ENCODE measurements at regions not wholly inside any gene's neighbourhood (a gene's known extent, or its start where the extent isn't known, plus 50 kb on each side); places are given as distances from the start of the nearest gene placed in this dataset.
A peak's percentile ranks its signal among the peaks of the same experiment; 100 is the strongest.
"Not testable (repeated sequence)": the region's sequence is repeated elsewhere in the genome, so short reads cannot be mapped to it uniquely, and the experiment has no call there.

GRCh38 chr18:35770376-35771014, 189.0 kb downstream of the GALNT1 start:
- peak; percentile 4 to 33 for DNase-seq

- DNase-seq = no peak
Observed at GRCh38 chr18:35771172-35771571, 189.6 kb downstream of the GALNT1 start.

DNA sequence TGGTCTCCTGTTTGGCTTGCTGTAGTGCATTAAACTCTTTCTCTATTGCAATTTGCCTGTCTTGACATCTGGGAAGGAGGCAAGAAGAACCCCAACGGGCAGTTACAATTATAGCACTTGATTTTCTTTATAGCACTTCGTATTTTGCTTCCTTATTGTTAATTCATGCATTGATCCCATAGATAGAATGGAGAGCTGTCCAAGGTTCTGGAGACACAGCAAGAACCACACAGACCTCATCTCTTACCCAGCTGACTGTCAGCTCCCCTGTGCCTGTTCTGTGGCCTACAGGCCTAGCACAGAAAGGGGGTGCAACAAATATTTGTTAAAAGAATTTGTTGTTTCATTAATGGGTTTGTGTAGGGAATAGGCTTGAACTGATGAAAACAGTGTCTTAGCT, 194.3 kb downstream of the GALNT1 start:
- no peak for DNase-seq

GRCh38 chr18:35776473-35776872, 194.9 kb downstream of the GALNT1 start:
- no peak for DNase-seq

DNA sequence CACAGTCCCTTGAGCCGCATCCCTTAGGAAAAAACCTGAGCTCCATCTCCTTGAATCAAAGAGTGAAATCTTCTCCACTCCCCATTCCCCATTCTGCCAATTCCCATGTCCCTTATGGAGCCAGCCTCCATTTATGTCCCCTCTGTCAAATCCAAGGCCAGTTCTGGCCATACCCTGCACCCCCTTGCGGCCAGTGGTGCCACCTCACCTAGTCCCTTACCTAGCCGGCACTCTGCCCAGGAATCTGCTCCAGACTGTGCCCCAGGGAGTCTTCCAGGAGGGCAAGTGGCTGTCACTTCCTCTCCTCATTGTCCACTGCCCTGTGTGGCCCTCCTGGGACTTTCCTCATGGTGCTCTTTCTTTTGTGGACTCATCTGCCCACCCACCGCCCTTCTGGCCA, 195.4 kb upstream of the RMP24 start:
- DNase-seq = no peak

DNA sequence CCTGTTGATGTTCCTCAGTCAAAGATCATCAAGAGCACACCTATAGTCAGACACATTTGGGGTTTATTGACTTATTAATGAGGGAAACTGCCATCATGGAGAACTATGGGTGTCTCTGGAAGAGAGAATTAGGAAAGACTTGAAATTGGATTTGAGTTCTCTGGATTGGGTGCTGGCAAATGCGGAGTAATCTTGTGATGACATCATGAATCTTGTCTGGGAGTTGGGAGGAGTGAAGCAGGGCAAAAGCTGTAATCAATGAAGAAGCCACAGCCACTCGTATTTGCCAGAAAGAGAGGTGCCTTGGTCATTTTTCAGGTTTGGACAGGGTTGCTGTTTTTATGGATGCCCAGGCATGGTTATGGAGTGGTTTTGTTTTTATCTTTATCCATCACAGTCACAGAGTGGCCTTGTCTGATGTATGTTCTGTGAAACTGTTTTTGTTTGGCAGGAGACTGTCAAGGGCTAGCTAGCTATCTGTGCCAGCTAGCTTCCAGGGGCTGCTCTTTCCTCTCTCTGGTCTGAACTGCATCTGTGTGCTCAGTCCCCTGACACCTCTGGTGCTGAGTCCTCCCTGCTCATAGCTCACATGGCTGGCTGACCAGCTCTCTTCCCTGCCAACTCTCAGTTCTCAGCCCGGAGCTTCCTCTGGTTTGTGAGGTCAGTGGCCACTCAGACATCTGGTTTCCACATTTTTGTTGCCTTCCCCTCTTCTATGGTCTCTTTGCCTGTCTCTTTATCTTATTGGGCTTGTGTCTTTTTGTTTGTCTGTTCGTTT, 193.4 kb upstream of the RMP24 start:
- DNase-seq = no peak

GRCh38 chr18:35780937-35781336, 191.5 kb upstream of the RMP24 start:
- no peak for DNase-seq

GRCh38 chr18:35782926-35783325, 189.6 kb upstream of the RMP24 start:
- no peak for DNase-seq

DNA sequence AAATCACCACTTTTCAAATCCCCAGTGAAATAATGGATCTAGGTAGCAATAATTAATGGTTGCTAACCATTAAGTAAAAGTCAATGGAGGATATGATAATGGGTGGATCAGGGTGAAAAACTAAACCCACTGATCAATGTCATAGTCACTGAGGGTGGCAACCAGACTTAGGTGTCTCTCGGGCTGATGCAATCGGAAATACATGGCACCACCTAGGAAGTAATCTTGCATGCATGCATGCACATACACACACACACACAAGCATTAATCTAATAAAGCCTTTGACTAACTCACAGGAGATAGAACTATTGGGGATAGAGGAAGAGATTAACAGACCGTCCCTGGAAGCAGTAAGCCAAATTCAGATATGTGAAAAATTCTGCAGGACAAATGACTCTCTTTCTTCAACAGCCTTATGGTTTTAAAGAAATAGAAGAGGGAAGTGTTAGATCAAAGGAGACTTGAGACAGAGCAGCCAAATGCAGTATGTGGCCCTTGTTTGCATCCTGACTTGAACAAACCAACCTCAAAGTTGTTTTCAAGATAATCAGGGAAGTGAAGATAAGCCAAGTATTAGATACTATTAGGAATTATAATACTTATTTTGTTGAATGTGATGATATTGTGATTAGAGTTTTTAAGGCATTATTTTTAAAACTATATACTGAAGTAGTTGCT, 186.0 kb upstream of the RMP24 start:
- DNase-seq = no peak

GRCh38 chr18:35789543-35789942, 182.9 kb upstream of the RMP24 start:
- DNase-seq = no peak

DNA sequence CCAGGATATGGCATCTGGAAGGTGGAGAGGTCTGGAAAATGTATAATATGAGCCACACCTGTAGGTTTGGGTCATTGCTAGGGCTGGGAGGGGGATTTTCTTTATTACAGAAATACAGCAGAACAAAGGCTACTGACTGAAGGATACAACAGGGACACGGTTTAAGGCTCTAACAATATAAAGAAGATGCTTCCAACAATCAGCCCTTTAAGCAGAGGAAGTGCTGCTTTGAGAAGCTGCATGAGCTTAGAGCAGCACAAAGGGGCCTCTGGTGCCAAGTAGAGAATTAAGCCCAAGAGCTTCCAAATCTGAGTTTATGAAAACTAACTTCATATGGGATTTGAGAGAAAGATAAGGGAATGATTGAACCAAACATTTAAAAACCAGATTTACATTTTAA, 174.5 kb upstream of the RMP24 start:
- DNase-seq = no peak

GRCh38 chr18:35803551-35803950, 168.9 kb upstream of the RMP24 start:
- no peak for DNase-seq

DNA sequence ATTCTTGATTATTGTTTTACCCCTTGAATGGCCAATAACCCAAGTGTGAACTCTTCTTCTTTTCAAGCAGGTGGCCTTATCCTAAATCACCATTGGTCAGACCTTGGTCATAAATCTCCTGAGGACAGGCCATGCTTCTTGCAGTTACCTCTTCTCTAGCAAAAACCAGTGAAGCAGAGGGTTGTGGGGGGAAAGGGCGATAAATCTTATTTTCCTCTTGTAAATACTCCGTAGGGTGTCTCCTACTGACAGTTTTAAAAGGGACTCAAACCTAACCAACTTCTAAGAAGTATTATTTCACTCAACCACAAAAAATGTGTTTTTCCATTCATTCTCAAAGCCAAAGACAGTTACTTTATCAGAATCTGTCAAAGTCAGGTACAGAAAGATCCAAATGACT, 168.1 kb upstream of the RMP24 start:
- DNase-seq = no peak

DNA sequence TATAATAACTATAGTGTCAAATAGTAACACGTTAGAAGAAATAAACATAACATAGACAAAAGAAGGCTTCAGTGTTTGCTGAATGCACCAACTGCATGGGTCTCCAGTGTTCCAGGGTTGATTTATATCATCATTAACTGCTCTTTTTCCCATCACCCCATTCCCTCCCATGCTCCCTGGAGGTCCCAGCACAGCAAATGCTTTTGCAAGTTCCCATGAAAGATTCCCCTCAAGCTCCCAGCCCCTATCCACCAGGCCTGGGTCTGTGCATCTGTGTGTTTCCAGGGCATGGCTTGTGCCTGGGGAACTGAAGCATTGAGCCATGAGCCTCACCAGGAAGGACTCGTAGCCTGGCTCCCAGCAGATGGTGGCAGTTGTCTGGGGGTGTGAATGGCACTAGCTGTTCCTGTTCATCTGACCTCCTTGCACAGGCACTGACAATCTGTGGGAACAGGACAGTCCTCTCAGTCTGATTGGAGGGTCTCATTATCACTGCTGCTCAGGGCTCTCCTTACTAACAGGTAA, 164.6 kb upstream of the RMP24 start:
- DNase-seq = no peak

GRCh38 chr18:35808796-35809195, 163.7 kb upstream of the RMP24 start:
- DNase-seq = peak; percentile 14 to 44

GRCh38 chr18:35810520-35810919, 162.0 kb upstream of the RMP24 start:
- DNase-seq = peak; percentile 51 to 57

DNA sequence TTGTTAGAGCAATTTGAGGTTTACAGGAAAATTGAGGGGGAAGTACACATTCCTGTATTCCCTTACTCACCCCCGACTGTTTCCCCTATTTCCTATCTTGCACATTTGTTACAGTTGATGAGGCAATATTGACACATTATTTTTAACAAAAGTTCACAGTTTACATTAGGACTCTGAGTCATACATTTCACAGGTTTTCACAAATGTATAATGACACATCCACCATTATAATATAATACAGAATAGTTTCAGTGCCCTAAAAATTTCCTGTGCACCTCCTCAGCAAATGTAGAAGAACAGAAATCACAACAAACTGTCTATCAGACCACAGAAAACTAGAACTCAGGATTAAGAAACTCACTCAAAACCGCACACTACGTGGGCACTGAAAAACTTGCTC, 160.6 kb upstream of the RMP24 start:
- DNase-seq = peak; percentile 61 to 88

DNA sequence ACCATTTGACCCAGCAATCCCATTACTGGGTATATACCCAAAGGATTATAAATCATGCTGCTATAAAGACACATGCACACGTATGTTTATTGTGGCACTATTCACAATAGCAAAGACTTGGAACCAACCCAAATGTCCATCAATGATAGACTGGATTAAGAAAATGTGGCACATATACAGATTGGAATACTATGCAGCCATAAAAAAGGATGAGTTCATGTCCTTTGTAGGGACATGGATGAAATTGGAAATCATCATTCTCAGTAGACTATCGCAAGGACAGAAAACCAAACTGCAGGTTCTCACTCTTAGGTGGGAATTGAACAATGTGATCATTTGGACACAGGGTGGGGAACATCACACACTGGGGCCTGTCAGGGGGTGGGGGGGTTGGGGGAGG, 157.5 kb upstream of the RMP24 start:
- not testable (repeated sequence) for DNase-seq

DNA sequence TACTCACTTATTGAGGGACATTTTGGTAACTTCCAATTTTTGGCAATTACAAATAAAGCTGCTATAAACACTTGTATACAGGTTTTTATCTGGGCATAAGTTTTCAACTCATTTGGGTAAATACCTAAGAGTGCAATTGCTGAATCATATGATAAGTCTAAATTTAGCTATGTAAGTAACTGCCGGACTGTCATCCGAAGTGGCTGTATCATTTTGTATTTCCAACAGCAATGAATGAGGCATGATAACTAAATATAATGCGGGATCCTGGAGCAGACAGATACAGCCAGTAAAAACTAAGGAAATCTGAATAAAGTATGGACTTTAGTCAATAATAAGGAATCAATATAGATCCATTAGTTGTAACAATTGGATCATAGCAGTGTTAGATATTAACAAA, 156.5 kb upstream of the RMP24 start:
- DNase-seq = no peak

DNA sequence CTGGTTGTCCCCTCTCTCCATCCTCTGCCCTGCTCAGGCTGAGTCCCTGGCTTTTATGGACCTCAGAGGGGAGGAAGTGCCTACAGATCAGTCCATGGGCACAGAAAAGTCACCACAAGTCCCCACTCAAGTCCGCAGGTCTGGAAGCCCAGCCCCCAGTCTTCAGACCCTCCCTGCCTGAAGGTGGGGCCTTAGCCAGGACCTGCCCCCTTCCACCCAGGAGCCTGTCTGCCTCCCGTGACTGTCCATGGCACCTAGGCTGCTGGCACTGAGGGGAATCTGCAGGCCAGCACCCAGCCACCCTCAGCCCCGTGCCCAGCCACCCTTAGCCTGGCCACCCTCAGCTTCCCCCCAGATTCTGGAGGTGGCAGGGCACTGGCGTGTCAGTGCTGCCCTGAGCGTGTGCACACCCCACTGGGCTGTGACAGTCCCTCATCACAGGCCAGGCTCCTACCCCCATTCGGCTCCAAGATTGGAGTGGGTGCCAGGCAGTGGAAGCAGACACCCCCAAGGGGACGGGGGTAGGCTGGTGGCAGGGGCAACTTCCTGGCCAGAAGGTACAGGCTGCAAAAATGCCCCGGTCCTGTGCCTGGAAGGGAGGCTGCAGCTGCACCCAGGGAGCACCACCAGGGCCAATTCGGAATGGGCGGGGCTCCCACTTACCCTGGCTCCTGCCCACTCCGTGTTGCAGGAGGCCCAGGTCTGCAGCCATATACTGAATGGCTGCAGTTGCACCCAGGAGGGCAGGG, 154.7 kb upstream of the RMP24 start:
- DNase-seq = no peak

DNA sequence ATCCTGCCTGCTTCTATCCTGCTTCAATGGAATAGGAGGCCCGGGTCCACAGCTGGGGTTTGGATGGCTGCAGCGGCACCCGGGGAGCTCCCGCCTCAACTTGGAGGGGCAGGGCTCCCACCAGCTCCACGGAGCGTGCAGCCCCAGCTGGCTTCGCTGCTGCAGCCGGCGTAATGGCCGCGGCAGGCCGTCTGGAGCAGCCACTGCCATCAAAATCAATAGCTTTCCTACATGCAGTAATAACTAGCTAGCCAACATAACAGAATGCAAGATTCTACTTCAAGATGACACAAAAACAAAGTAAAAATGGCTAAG, 154.2 kb upstream of the RMP24 start:
- no peak for DNase-seq

DNA sequence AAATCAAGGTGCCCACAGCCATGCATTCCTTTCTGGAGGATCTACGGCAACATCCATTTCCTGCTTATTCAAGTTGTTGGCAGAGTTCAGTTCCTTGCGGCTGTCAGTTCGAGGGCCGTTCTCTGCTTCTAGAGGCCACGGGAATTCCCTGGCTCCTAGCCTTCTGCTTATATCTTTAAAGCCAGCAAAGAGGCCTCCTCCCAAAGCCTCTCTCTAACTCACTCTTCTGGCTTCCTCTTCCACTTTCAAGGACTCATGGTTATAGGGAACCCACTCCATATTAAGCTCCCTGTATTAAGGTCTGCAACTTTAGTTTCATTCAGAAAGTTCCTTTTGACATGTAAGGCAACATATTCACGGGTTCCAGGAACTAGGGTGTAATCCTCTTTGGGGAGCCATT, 150.1 kb upstream of the RMP24 start:
- peak; percentile 13 to 49 for DNase-seq

- no peak for DNase-seq
Observed at GRCh38 chr18:35826477-35826876, 146.0 kb upstream of the RMP24 start.
